HepG2 (cell line): ENCODE measurements at regions not wholly inside any gene's neighbourhood (a gene's known extent, or its start where the extent isn't known, plus 50 kb on each side); places are given as distances from the start of the nearest gene placed in this dataset.

Experiments
- AKNA ChIP-seq: sonication (generic); formaldehyde crosslinking; IDR thresholded peaks from 2 replicates; pipeline ENCODE4 v1.4.0; 2020; ENCODE audit warnings: missing genetic modification reagents, borderline replicate concordance
- CSRNP1 ChIP-seq: sonication (generic); formaldehyde crosslinking; IDR thresholded peaks from 2 replicates; pipeline ENCODE4 v1.8.1; 2023; ENCODE audit warnings: mild to moderate bottlenecking, missing genetic modification reagents
- DR1 ChIP-seq: sonication (generic); formaldehyde crosslinking; IDR thresholded peaks from 2 replicates; pipeline ENCODE4 v1.8.0; 2021; ENCODE audit warnings: mild to moderate bottlenecking, missing genetic modification reagents, inconsistent platforms
- GTF2F1 ChIP-seq: fragments of 150-350 bp; IDR thresholded peaks from 2 replicates; pipeline ENCODE4 v1.6.1; 2014; ENCODE audit warnings: low read length
- TCF7 ChIP-seq: sonication (generic); IDR thresholded peaks from 2 replicates; pipeline ENCODE4 v1.6.1; 2016; ENCODE audit warnings: antibody characterized with exemption, low read depth
- TSC22D2 ChIP-seq: sonication (generic); formaldehyde crosslinking; IDR thresholded peaks from 2 replicates; pipeline ENCODE4 v1.5.1; 2020; ENCODE audit warnings: missing genetic modification reagents, mild to moderate bottlenecking, borderline replicate concordance
- ZNF138 ChIP-seq: sonication (generic); formaldehyde crosslinking; IDR thresholded peaks from 2 replicates; pipeline ENCODE4 v1.5.0; 2020; ENCODE audit warnings: mild to moderate bottlenecking, low read depth, missing genetic modification reagents
- ZNF18 ChIP-seq: sonication (generic); formaldehyde crosslinking; IDR thresholded peaks from 2 replicates; pipeline ENCODE4 v1.8.0; 2022; ENCODE audit warnings: mild to moderate bottlenecking, missing genetic modification reagents; ENCODE audit not compliant: insufficient replicate concordance
- ZNF343 ChIP-seq: sonication (generic); formaldehyde crosslinking; IDR thresholded peaks from 2 replicates; pipeline ENCODE4 v1.4.0; 2020; ENCODE audit warnings: mild to moderate bottlenecking, missing genetic modification reagents
- ZNF383 ChIP-seq: sonication (generic); formaldehyde crosslinking; IDR thresholded peaks from 2 replicates; pipeline ENCODE4 v1.4.0; 2020; ENCODE audit warnings: missing genetic modification reagents, mild to moderate bottlenecking, borderline replicate concordance
- ZNF576 ChIP-seq: sonication (generic); formaldehyde crosslinking; IDR thresholded peaks from 2 replicates; pipeline ENCODE4 v1.4.0; 2020; ENCODE audit warnings: mild to moderate bottlenecking, missing genetic modification reagents
- ZNF616 ChIP-seq: sonication (generic); formaldehyde crosslinking; IDR thresholded peaks from 2 replicates; pipeline ENCODE4 v1.5.0; 2020; ENCODE audit warnings: low read depth, mild to moderate bottlenecking, missing genetic modification reagents
- ZNF768 ChIP-seq: sonication (generic); formaldehyde crosslinking; IDR thresholded peaks from 2 replicates; pipeline ENCODE4 v1.4.0; 2020; ENCODE audit warnings: missing genetic modification reagents
- ZNF816 ChIP-seq: sonication (generic); formaldehyde crosslinking; IDR thresholded peaks from 2 replicates; pipeline ENCODE4 v1.8.0; 2022; ENCODE audit warnings: missing genetic modification reagents, mild to moderate bottlenecking, borderline replicate concordance
- ZZZ3 ChIP-seq: sonication (generic); formaldehyde crosslinking; IDR thresholded peaks from 2 replicates; pipeline ENCODE4 v1.4.0; 2020; ENCODE audit warnings: missing genetic modification reagents, mild to moderate bottlenecking, borderline replicate concordance

GRCh38 chr12:17030338-17030737 is 424.4 kb upstream of the LMO3 start (continued):
- no peak for TF ChIP-seq AKNA
- no peak for TF ChIP-seq TSC22D2 (CRISPR knock-in tag)
- no peak for TF ChIP-seq ZNF343 (CRISPR knock-in tag)
- no peak for TF ChIP-seq ZNF816 (CRISPR knock-in tag)
- TF ChIP-seq CSRNP1 = no peak
- TF ChIP-seq ZNF18 (CRISPR knock-in tag) = no peak
- no peak for TF ChIP-seq DR1 (CRISPR knock-in tag)
- TF ChIP-seq ZNF576 = no peak
- no peak for TF ChIP-seq ZNF616 (CRISPR knock-in tag)
- TF ChIP-seq ZNF138 (CRISPR knock-in tag) = no peak
- no peak for TF ChIP-seq ZNF383 (CRISPR knock-in tag)
- no peak for TF ChIP-seq TCF7
- no peak for TF ChIP-seq ZZZ3 (CRISPR knock-in tag)
- TF ChIP-seq GTF2F1 = no peak
- TF ChIP-seq ZNF768 (CRISPR knock-in tag) = no peak
